SW480 (cell line): ENCODE measurements at regions not wholly inside any gene's neighbourhood (a gene's known extent, or its start where the extent isn't known, plus 50 kb on each side); places are given as distances from the start of the nearest gene placed in this dataset.
"Not testable (repeated sequence)": the region's sequence is repeated elsewhere in the genome, so short reads cannot be mapped to it uniquely, and the experiment has no call there.

ENCODE experiments used
- DNase-seq: peaks from one replicate; pipeline ENCODE4 v3.0.0-alpha.2; 2016; ENCODE audit warnings: low spot score

DNA sequence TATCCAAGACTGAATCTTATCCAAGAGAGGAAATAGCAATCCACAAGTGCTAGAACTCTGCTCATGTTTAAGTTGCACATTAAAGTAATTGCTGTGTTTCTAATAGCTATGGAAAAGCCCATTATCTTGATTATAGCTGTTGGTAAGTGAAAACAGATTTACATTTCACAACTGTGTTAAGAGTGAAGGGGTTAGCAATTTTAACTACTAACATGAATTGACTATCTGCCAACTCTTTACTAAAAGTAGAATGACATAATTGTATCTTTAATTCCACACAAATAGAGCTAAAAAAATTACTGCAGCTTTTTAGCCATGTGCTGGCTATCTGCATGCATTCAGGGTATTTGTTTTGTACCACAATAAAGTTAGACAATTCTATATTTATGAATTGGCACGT lies 277.9 kb upstream of the IRAK1BP1 start:
- no peak for DNase-seq

GRCh38 chr6:78593898-78594667 lies 273.3 kb upstream of the IRAK1BP1 start:
- DNase-seq = no peak

GRCh38 chr6:78594668-78595066 lies 272.7 kb upstream of the IRAK1BP1 start:
- DNase-seq = no peak

DNA sequence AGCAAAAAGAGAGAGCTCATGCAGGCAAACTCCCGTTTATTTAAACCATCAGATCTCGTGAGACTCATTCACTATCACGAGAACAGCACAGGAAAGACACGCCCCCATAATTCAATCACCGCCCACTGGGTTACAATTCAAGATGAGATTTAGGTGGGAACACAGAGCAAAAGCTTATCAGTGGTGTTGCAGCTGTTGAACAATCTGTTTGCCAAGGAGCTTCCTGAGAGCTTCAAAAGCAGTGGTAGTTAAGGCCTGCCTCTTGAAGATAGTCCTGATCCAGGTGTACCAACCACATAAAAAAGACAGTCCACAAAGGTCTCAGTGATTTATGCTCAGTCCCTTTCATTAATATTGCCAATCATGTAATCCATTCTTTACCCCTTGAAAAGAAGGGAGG lies 269.4 kb upstream of the IRAK1BP1 start:
- DNase-seq = no peak

DNA sequence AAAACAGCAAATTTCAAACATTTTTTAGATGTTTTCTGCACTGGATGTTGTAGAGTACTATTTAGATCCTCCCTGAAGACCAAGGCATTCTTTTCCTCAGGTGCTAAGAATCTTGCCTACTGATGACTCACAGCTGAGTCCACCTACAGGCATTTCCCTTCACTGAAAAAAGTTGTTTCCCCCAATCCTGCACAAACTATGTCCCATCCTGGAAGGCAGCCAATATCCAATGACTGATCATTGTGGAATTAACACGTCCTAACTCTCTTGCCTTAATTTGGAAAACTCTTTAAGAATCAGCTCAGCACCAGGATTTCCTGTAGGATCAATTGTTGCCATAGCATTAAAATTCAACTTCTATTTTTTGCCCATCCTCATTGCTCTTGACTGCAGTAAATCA lies 268.4 kb upstream of the IRAK1BP1 start:
- DNase-seq = peak; percentile 4

DNA sequence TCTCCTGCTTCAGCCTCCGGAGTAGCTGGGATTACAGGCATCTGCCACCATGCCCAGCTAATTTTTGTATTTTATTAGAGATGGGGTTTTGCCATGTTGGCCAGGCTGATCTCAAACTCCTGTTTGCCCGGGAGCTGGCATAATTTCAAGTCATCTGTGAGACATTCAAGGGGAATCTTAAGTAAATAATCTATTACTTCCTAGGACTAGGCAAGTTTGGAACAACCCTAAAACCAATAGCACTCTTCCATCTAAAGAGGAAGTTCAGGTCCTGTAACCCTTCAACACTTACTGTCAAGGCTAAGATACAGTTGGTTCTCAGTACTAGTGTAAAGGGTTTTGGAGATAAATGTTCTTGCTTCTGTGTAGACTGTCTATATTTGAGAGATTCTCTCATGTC lies 267.8 kb upstream of the IRAK1BP1 start:
- DNase-seq = no peak

DNA sequence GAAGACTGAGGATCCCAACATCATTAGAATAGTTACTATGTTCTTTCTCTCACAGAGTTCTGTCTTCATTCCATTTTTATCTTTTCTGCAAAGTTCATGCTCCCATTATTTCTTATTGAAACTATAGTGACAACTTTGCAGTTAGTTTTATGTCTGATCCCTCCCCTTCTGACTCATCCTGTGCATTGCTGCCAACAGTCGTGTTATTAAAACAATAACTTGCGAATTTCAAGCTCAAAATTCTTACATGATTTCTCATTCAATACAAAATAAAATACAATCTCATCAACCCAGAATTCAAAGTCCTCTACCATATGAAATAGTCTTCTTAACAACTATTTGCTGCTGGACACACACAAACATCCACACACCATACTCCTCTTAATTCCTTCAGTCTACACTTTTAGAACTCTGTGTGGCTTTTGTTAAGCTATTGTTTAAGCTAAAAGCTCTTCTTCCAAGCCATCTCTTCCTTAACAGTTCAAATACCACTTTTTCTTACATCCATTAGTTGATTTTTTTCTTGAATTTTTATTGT lies 261.4 kb upstream of the IRAK1BP1 start:
- DNase-seq = no peak

DNA sequence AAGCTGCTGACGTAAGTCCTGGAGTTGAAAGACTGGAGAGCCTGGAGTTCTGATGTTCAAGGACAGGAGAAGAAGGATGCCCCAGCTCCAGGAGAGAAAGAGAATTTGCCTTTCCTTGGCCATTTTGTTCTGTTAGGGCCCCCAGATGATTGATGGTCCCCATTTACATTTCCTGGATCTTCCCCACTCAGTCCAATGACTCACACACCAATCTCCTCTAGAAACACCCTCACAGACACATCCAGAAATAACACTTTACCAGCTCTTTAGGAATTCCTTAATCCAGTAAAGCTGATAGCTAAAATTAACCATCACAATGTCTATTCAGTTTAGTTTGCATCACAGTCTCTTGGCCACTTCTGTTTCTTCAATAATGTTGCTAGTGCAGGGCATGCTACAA lies 260.2 kb upstream of the IRAK1BP1 start:
- no peak for DNase-seq

- no peak for DNase-seq
Measured at GRCh38 chr6:78611102-78611620, 256.2 kb upstream of the IRAK1BP1 start.

- peak; percentile 15 for DNase-seq
Measured at GRCh38 chr6:78611886-78612480, 255.4 kb upstream of the IRAK1BP1 start.

- no peak for DNase-seq
Measured at GRCh38 chr6:78614961-78615360, 252.4 kb upstream of the IRAK1BP1 start.

DNA sequence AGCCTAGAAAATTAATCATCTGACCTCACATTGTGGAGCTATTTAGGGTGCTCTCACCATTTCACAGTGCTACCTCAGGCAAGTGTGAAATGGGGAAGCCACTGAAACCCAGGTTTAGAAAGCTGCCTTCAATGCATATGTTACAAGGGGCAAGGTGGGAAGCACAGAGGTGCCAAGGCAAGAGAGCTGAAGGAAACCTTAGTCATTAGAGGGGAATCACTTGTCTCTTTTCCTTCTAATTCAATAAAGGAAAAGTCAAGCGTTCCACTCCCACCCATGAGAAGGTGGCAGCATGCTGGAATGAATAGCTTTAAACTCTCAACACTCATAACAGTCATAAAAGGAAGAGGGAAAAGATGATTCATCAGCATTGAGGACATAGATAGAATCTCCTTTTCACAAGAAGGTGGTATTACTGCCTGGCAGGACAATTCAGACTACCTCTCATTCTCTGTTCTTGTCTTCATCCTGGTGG lies 251.9 kb upstream of the IRAK1BP1 start:
- DNase-seq = no peak

DNA sequence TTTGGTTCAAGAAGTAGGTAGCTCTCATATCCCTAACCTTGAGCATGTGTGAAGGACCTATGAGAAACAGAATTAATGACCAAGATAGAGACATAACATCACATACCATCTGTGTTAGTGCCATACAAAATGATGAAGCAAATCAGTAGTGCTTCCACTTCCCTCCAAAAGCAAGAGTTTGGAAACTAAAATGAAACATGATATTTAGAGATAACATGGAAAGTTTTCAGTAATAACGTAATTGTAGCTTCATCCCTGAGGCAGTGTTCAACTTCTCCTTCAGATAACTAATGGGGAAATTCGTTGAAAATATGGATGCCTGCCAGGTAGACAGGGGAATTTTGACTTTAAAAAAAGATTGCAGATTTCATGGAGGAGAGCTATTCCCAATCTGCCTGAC lies 248.4 kb upstream of the IRAK1BP1 start:
- DNase-seq = no peak

DNA sequence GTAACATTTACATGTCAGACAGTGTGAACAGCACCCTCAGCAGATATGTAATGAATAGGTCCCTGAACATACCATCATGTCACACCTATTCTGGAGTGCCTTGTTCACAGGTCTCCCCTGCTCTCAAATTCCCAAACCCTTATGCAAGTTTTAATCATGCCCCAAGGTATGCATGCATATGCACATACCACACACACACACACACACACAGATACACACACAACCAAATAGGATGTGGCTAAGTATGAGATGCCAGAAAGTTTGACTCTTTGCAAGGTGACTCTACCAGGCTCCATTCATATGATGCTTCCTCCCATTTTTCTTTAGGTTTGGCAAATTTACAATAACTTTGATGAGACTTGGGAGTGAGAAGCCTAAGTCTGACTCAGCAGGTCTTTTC lies 243.8 kb upstream of the IRAK1BP1 start:
- no peak for DNase-seq

DNA sequence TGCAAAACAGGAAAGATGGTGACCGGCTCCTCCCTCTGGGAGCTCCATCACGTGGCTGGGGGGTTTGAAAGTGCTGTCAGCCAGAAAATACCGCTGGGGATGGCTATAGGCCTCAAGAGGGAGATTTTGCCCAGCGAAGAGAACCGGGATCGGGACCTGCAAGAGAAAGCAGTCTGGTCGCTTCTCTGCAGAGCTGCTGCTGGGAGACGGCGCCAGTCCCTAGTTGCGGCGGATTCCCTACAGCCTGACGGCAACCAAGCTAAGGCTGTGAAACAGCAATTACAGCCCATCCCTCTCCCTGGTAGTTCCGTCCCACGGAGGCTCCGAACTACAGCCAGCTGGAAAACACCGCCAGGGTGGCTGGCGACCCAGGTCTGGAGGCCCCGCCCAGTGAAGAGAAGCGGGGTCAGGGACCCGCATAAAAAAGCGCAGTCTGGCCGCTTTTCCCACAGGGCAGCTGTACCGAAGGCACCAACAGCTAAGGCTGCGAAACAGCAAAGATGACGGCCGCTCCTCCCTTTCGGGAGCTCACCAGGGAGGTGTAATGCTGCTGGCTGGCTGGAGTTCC lies 238.1 kb upstream of the IRAK1BP1 start:
- DNase-seq = no peak

DNA sequence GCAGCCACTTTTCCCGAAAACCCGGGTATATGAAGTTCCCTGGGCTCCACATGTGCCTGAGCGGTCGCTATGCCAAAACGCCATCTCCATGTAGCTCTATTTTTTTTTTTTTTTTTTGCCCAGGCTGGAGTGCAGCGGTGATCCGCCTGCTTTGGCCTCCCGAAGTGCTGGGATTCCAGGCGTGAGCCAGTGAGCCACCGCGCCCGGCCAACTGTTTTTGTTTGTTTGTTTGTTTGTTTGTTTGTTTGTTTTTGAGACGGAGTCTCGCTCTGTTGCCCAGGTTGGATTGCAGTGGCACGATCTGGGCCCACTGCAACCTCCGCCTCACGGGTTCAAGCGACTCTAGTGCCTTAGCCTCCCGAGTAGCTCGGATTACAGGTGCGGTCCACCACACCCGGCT lies 237.5 kb upstream of the IRAK1BP1 start:
- DNase-seq = no peak

GRCh38 chr6:78631976-78632375 lies 235.4 kb upstream of the IRAK1BP1 start:
- no peak for DNase-seq

DNA sequence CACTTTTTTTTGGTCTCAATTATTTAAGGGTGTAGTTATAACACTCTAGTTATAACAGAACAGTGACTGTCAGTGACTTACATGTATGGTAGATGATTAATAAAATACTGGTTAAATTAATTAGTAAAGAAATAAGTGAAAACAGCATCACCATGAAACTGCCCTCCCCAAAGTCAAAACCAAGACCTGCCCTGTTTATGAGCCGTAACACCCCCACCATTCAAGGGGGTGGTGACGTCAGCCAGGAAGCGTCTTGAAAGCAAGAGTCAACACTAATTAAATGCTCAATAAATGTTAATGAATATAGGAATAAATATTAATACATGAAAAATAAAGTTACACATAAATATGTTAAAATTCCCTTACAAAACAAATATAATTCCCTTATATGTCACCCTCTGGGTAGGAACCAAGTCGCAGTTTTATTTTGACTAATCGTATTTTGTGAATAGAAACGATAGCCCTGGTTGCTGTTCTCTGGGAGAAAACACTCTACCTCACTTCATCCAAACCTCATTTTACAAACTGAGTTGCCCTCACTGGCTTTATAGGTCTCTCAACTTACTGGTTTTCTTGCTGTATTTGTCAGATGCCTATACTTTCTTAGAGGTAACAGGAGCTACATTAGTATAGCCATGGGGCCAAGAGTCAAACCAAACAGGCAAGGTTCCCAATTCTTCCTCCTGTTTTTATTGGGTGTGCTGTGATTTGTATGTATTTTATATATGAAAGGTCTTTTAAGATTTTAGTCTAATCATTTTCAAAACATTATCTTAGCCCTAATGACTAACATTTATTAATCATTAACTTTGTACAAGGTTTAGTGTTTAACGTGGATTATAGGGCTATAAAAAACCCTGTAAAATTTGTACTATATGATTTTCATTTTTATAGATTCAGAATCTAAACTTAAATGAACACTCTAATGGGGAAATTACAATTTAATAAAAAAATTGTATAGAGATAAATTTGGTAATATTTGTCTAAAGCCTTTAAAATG lies 227.9 kb upstream of the IRAK1BP1 start:
- no peak for DNase-seq

GRCh38 chr6:78643976-78644375 lies 223.4 kb upstream of the IRAK1BP1 start:
- not testable (repeated sequence) for DNase-seq

DNA sequence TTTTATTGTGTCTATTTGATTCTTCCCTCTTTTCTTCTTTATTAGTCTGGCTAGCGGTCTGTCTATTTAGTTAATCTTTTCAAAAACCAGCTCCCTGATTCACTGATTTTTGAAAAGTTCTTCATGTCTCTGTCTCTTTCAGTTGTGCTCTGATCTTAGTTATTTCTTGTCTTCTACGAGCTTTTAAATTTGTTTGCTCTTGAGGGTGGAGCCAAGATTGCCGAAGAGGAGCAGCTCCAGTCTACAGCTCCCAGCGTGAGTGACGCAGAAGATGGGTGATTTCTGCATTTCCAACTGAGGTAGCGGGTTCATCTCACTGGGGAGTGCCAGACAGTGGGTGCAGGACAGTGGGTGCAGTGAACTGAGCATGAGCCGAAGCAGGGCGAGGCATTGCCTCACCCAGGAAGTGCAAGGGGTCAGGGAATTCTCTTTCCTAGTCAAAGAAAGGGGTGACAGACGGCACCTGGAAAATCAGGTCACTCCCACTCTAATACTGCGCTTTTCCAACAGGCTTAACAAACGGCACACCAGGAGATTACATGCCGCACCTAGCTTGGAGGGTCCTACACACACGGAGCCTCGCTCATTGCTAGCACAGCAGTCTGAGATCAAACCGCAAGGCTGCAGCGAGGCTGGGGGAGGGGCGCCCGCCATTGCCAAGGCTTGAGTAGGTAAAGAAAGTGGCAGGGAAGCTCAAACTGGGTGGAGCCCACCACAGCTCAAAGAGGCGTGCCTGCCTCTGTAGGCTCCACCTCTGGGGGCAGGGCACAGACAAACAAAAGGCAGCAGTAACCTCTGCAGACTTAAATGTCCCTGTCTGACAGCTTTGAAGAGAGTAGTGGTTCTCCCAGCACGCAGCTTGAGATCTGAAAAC lies 220.6 kb upstream of the IRAK1BP1 start:
- DNase-seq = not testable (repeated sequence)

DNA sequence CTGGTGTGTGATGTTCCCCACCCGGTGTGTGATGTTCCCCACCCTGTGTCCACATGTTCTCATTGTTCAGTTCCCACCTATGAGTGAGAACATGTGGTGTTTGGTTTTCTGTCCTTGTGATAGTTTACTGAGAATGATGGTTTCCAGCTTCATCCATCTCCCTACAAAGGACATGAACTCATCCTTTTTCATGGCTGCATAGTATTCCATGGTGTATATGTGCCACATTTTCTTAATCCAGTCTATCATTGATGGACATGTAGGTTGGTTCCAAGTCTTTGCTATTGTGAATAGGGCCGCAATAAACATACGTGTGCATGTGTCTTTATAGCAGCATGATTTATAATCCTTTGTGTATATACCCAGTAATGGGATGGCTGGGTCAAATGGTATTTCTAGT lies 201.5 kb upstream of the IRAK1BP1 start:
- not testable (repeated sequence) for DNase-seq
